SK-N-SH treated with all-trans-retinoic acid at 6 μM for 48 hours (cell line): ENCODE measurements at regions not wholly inside any gene's neighbourhood (a gene's known extent, or its start where the extent isn't known, plus 50 kb on each side); places are given as distances from the start of the nearest gene placed in this dataset.

Source experiments
- ATAC-seq: fragments of 200-7000 bp; cut with Tn5 transposase; 3 replicates; pipeline ENCODE4 v1.9.1; 2020; ENCODE audit warnings: mild to moderate bottlenecking, moderate library complexity
- BACH2 ChIP-seq: fragments of 250-450 bp; sonication (Bioruptor Pico); IDR thresholded peaks from 2 replicates; pipeline ENCODE4 v1.9.0; 2021; ENCODE audit warnings: mild to moderate bottlenecking, borderline replicate concordance
- CSDC2 ChIP-seq: fragments of 250-450 bp; sonication (Bioruptor Pico); IDR thresholded peaks from 2 replicates; pipeline ENCODE4 v1.5.0; 2020; ENCODE audit warnings: mild to moderate bottlenecking, moderate library complexity
- CSRNP3 ChIP-seq: fragments of 250-450 bp; sonication (Bioruptor Pico); IDR thresholded peaks from 2 replicates; pipeline ENCODE4 v1.5.1; 2021; ENCODE audit warnings: mild to moderate bottlenecking, moderate library complexity
- ESRRG ChIP-seq: fragments of 250-450 bp; sonication (Bioruptor Pico); IDR thresholded peaks from 2 replicates; pipeline ENCODE4 v1.6.1; 2021; ENCODE audit warnings: mild to moderate bottlenecking
- ISL1 ChIP-seq: fragments of 250-450 bp; sonication (Bioruptor Pico); IDR thresholded peaks from 2 replicates; pipeline ENCODE4 v2.1.2; 2022; ENCODE audit warnings: mild to moderate bottlenecking, moderate library complexity
- OSR1 ChIP-seq: fragments of 250-450 bp; sonication (Bioruptor Pico); IDR thresholded peaks from 2 replicates; pipeline ENCODE4 v1.8.0; 2022; ENCODE audit warnings: moderate library complexity, mild to moderate bottlenecking, inconsistent platforms
- PATZ1 ChIP-seq: fragments of 250-450 bp; sonication (Bioruptor Pico); IDR thresholded peaks from 2 replicates; pipeline ENCODE4 v1.8.0; 2020; ENCODE audit warnings: mild to moderate bottlenecking, moderate library complexity, borderline replicate concordance
- POU6F1 ChIP-seq: fragments of 250-450 bp; sonication (Bioruptor Pico); IDR thresholded peaks from 2 replicates; pipeline ENCODE4 v1.8.0; 2021; ENCODE audit warnings: low read depth, mild to moderate bottlenecking, moderate library complexity, borderline replicate concordance
- PPARA ChIP-seq: fragments of 250-450 bp; sonication (Bioruptor Pico); IDR thresholded peaks from 2 replicates; pipeline ENCODE4 v1.5.0; 2020; ENCODE audit warnings: mild to moderate bottlenecking, borderline replicate concordance
- RARB ChIP-seq: fragments of 250-450 bp; sonication (Bioruptor Pico); IDR thresholded peaks from 2 replicates; pipeline ENCODE4 v1.8.0; 2021; ENCODE audit warnings: mild to moderate bottlenecking, moderate library complexity
- SNAI2 ChIP-seq: fragments of 250-450 bp; sonication (Bioruptor Pico); IDR thresholded peaks from 2 replicates; pipeline ENCODE4 v1.5.0; 2020; ENCODE audit warnings: mild to moderate bottlenecking, moderate library complexity
- TCF4 ChIP-seq: fragments of 250-450 bp; sonication (Bioruptor Pico); IDR thresholded peaks from 2 replicates; pipeline ENCODE4 v1.8.0; 2021; ENCODE audit warnings: mild to moderate bottlenecking, moderate library complexity, borderline replicate concordance
- ZC3H10 ChIP-seq: fragments of 250-450 bp; sonication (Bioruptor Pico); IDR thresholded peaks from 2 replicates; pipeline ENCODE4 v1.5.1; 2021; ENCODE audit warnings: mild to moderate bottlenecking, moderate library complexity
- ZFP3 ChIP-seq: fragments of 250-450 bp; sonication (Bioruptor Pico); IDR thresholded peaks from 2 replicates; pipeline ENCODE4 v1.5.0; 2020; ENCODE audit warnings: mild to moderate bottlenecking, moderate library complexity
- ZFP30 ChIP-seq: fragments of 450-650 bp; formaldehyde crosslinking; IDR thresholded peaks from 2 replicates; pipeline ENCODE4 v1.5.0; 2022; ENCODE audit warnings: mild to moderate bottlenecking, moderate library complexity
- ZNF565 ChIP-seq: fragments of 450-650 bp; formaldehyde crosslinking; conservative IDR thresholded peaks from 2 replicates; pipeline ENCODE4 v1.5.0; 2020; ENCODE audit warnings: low read depth, mild to moderate bottlenecking, moderate library complexity
- ZNF70 ChIP-seq: fragments of 450-650 bp; formaldehyde crosslinking; IDR thresholded peaks from 2 replicates; pipeline ENCODE4 v1.5.0; 2020; ENCODE audit warnings: mild to moderate bottlenecking, moderate library complexity
- ZNF8 ChIP-seq: fragments of 450-650 bp; formaldehyde crosslinking; IDR thresholded peaks from 2 replicates; pipeline ENCODE4 v1.5.0; 2020; ENCODE audit warnings: mild to moderate bottlenecking, moderate library complexity
- TF ChIP-seq, protein P1 (sequence below): fragments of 250-450 bp; sonication (Bioruptor Pico); IDR thresholded peaks from 2 replicates; pipeline ENCODE4 v1.5.0; 2020; ENCODE audit warnings: mild to moderate bottlenecking, moderate library complexity
- TF ChIP-seq, protein P2 (sequence below): fragments of 250-450 bp; sonication (Bioruptor Pico); IDR thresholded peaks from 2 replicates; pipeline ENCODE4 v1.5.1; 2020; ENCODE audit warnings: low read depth, mild to moderate bottlenecking, moderate library complexity

GRCh38 chr18:70659036-70659925, 370.4 kb downstream of the SOCS6 start:
- ATAC-seq: no peak
- no peak for TF ChIP-seq POU6F1 (CRISPR knock-in tag)
- TF ChIP-seq CSRNP3 (CRISPR knock-in tag): no peak
- TF ChIP-seq ZFP30 (CRISPR knock-in tag): no peak
- no peak for TF ChIP-seq ESRRG
- no peak for TF ChIP-seq RARB (CRISPR knock-in tag)
- no peak for TF ChIP-seq PPARA (CRISPR knock-in tag)
- no peak for TF ChIP-seq ISL1 (CRISPR knock-in tag)
- TF ChIP-seq BACH2 (CRISPR knock-in tag): no peak
- no peak for TF ChIP-seq TCF4 (CRISPR knock-in tag)

- TF ChIP-seq OSR1 (no peak), ZFP30 (CRISPR knock-in tag) (no peak), POU6F1 (CRISPR knock-in tag) (no peak), TCF4 (CRISPR knock-in tag) (no peak)
- TF ChIP-seq, all 23 proteins: peak for 0
- ATAC-seq: no peak
Measured at GRCh38 chr18:70653671-70654070, 364.8 kb downstream of the SOCS6 start.

GRCh38 chr18:70650878-70651277, 362.0 kb downstream of the SOCS6 start:
- no peak for TF ChIP-seq ISL1 (CRISPR knock-in tag)
- TF ChIP-seq RARB (CRISPR knock-in tag): no peak
- TF ChIP-seq SNAI2 (CRISPR knock-in tag): no peak
- TF ChIP-seq ZC3H10 (CRISPR knock-in tag): no peak
- TF ChIP-seq ZNF8 (CRISPR knock-in tag): no peak
- TF ChIP-seq ZNF565 (CRISPR knock-in tag): no peak
- no peak for TF ChIP-seq BACH2 (CRISPR knock-in tag)
- TF ChIP-seq POU6F1 (CRISPR knock-in tag): no peak
- TF ChIP-seq PATZ1 (CRISPR knock-in tag): no peak
- TF ChIP-seq ESRRG: no peak
- TF ChIP-seq CSDC2 (CRISPR knock-in tag): no peak
- TF ChIP-seq PPARA (CRISPR knock-in tag): no peak
- TF ChIP-seq TCF4 (CRISPR knock-in tag): no peak
- no peak for TF ChIP-seq OSR1
- TF ChIP-seq, protein P1, sequence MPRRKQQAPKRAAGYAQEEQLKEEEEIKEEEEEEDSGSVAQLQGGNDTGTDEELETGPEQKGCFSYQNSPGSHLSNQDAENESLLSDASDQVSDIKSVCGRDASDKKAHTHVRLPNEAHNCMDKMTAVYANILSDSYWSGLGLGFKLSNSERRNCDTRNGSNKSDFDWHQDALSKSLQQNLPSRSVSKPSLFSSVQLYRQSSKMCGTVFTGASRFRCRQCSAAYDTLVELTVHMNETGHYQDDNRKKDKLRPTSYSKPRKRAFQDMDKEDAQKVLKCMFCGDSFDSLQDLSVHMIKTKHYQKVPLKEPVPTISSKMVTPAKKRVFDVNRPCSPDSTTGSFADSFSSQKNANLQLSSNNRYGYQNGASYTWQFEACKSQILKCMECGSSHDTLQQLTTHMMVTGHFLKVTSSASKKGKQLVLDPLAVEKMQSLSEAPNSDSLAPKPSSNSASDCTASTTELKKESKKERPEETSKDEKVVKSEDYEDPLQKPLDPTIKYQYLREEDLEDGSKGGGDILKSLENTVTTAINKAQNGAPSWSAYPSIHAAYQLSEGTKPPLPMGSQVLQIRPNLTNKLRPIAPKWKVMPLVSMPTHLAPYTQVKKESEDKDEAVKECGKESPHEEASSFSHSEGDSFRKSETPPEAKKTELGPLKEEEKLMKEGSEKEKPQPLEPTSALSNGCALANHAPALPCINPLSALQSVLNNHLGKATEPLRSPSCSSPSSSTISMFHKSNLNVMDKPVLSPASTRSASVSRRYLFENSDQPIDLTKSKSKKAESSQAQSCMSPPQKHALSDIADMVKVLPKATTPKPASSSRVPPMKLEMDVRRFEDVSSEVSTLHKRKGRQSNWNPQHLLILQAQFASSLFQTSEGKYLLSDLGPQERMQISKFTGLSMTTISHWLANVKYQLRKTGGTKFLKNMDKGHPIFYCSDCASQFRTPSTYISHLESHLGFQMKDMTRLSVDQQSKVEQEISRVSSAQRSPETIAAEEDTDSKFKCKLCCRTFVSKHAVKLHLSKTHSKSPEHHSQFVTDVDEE (CRISPR knock-in tag): no peak
- TF ChIP-seq ZNF70 (CRISPR knock-in tag): no peak
- no peak for TF ChIP-seq ZFP3 (CRISPR knock-in tag)
- TF ChIP-seq CSRNP3 (CRISPR knock-in tag): no peak
- no peak for TF ChIP-seq ZFP30 (CRISPR knock-in tag)
- TF ChIP-seq, protein P2, sequence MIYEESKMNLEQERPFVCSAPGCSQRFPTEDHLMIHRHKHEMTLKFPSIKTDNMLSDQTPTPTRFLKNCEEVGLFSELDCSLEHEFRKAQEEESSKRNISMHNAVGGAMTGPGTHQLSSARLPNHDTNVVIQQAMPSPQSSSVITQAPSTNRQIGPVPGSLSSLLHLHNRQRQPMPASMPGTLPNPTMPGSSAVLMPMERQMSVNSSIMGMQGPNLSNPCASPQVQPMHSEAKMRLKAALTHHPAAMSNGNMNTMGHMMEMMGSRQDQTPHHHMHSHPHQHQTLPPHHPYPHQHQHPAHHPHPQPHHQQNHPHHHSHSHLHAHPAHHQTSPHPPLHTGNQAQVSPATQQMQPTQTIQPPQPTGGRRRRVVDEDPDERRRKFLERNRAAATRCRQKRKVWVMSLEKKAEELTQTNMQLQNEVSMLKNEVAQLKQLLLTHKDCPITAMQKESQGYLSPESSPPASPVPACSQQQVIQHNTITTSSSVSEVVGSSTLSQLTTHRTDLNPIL (CRISPR knock-in tag): no peak
- ATAC-seq: no peak
